DMS53 treated with DMSO at 0.1 percent for 48 hours (cell line): ENCODE measurements at regions not wholly inside any gene's neighbourhood (a gene's known extent, or its start where the extent isn't known, plus 50 kb on each side); places are given as distances from the start of the nearest gene placed in this dataset.

Source experiments
- DNase-seq: peaks from one replicate; lab custom pipeline; 2025; ENCODE audit not compliant: unreplicated experiment; lab: John Stamatoyannopoulos, UW

GRCh38 chr12:34361721-34362316 lies 339.5 kb downstream of the ALG10 start:
- no peak for DNase-seq

GRCh38 chr12:34363050-34363673 lies 340.9 kb downstream of the ALG10 start:
- DNase-seq = no peak

- no peak for DNase-seq
Observed at GRCh38 chr12:34368079-34368478, 345.8 kb downstream of the ALG10 start.

GRCh38 chr12:34371050-34371449 lies 348.8 kb downstream of the ALG10 start:
- DNase-seq = no peak

GRCh38 chr12:34372003-34372402 lies 349.7 kb downstream of the ALG10 start:
- no peak for DNase-seq

DNA sequence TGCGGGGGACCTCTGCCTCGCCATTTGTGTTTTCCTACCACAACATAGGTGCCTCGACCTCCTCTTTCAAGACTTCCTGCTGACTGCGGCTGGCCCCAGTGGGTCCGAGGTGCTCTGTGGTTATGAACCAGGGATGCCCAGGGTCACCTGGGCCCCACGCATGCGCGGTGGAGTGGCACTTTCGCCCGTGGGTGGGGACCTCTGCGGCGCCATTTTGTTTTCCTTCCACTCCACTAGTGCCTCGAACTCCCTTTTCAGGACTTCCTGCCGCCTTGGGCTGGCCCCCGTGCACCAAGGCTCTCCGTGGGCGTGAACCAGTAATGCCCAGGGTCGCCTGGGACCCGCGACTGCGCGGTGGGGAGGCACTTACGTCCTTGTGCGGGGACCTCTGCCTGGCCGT lies 351.6 kb downstream of the ALG10 start:
- DNase-seq = no peak

- DNase-seq = no peak
Observed at GRCh38 chr12:34376133-34376799, 354.0 kb downstream of the ALG10 start.

GRCh38 chr12:34377243-34378035 lies 355.1 kb downstream of the ALG10 start:
- no peak for DNase-seq

DNA sequence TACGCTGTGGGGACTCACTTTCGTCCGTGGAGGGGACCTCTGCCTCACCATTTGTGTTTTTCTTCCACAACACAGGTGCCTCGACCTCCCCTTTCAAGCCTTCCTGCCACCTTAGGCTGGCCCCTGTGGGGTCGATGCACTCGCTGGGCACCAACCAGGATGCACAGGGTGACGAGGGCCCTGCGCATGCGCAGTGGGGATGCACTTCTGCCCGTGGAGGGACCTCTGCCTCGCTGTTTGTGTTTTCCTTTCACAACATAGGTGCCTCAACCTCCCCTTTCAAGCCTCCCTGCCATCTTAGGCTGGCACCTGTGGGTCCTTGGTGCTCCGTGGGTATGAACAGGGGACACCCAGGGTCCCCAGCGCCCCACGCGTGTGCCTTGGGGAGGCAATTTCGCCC lies 356.8 kb downstream of the ALG10 start:
- DNase-seq = no peak

DNA sequence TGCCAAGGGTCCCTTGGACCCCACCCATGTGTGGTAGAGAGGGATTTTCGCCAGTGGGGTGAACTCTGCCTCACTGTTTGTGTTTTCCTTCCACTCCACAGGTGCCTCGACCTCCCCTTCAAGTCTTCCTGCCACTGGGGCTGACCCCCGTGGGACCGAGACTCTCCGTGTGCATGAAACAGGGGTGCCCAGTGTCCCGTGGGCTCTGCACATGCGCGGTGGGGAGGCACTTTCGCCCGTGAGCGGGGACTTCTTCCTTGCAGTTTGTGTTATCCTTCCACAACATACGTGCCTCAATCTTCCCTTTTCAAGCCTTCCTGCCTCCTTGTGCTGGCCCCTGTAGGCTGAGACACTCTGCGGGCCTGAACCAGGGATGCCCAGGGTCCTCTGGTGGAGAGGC lies 362.4 kb downstream of the ALG10 start:
- no peak for DNase-seq

DNA sequence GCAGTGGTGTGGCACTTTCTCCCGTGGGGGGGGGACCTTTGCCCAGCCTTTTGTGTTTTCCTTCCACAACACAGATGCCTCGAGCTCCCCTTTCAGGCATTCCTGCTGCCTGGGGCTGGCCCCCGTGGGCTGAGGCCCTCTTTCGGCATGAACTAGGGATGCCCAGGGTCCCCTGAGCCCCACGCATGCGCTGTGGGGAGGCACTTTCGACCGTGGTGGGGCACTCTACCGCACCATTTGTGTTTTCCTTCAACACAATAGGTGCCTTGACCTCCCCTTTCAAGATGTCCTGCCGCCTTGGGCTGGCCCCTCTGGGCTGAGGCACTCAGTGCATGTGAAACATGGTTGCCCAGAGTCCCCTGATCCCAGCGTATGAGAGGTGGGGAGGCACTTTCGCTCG lies 363.7 kb downstream of the ALG10 start:
- DNase-seq = no peak

DNA sequence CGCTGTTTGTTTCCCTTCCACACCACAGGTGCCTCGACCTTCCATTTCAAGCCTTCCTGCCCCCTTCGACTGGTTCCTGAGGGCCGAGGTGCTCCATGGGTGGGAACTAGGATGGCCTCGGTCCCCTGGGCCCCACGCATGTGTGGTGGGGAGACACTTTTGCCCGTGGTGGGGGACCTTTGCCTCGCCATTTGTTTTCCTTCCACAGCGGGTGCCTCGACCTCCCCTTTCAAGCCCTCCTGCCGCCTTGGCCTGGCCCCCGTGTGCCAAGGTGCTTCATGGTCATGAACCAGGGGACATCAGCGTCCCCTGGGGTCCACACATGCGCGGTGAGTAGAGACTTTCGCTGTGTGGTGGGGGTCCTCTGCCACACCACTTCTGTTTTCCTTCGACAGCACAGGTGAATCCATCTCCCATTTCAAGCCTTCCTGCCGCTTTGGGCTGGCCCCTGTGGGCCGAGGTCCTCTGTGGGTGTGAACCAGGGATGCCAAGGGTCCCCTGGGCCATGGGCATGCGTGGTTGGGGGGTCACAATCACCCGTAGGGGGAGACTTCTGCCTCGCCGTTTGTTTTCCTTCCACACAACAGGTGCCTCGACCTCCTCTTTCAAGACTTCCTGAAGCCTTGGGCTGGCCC lies 364.4 kb downstream of the ALG10 start:
- no peak for DNase-seq

- DNase-seq = no peak
Observed at GRCh38 chr12:34387711-34388635, 365.7 kb downstream of the ALG10 start.

- DNase-seq = no peak
Observed at GRCh38 chr12:34388636-34389377, 366.5 kb downstream of the ALG10 start.

DNA sequence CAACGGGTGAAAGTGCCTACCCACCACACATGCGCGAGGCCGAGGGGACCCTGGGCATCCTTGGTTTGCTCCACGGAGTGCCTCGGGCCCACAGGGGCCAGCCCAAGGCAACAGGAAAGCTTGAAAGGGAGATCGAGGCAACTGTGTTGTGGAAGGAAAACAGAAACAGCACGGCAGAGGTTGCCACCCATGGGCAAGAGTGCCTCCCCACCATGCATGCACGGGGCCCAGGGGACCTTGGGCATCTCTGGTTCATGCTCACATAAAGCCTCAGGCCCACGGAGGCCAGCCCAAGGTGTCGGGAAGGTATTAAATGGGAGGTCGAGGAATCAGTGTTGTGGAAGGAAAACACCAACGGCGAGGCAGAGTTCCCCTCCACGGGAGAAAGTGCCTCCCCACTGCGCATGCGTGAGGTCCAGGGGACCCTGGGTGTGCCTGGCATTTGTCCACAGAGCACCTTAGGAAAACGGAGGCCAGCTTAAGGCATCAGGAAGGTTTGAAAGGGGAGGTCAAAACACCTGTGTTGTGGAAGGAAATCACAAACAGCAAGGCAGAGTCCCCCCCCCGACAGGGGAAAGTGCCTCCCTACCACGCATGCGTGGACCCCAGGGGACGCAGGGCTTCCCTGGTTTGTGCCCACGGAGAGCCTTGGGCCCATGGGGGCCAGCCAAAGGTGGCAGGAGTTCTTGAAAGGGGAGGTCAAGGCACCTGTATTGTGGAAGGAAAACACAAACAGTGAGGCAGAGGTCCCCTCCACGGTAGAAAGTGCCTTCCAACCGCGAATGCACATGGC lies 367.3 kb downstream of the ALG10 start:
- no peak for DNase-seq

- DNase-seq = no peak
Observed at GRCh38 chr12:34390171-34390841, 368.0 kb downstream of the ALG10 start.

GRCh38 chr12:34390846-34391700 lies 368.8 kb downstream of the ALG10 start:
- DNase-seq = no peak
